ENCODE measurements at regions not wholly inside any gene's neighbourhood (a gene's known extent, or its start where the extent isn't known, plus 50 kb on each side); places are given as distances from the start of the nearest gene placed in this dataset.
"Not testable (repeated sequence)": the region's sequence is repeated elsewhere in the genome, so short reads cannot be mapped to it uniquely, and the experiment has no call there.

DNA sequence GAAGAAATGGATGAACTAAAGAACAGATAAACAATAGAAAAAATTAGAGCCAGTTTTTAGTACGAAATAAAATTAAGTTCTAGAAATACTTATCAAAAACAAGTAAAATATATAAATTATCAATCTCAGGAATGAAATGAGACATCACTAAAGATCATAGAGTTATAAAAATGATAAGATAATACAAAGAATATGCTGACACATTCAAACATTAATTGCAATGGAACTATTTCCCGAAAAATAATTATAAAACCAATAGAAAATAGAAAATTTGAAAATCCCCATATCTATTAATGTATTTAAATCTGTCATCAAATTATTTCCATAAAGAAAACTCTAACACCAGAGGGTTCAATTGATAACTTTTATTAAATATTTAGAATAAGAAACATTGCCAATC, 458.1 kb upstream of the MBL2 start:
- no peak overlapping the region for H3K27ac ChIP-seq (ENCODE audit: low read length)
- no peaks in the 10 kb centered on the region for H3K4me1 ChIP-seq (ENCODE audit: control insufficient read depth, insufficient read depth, low read length)
- H3K27me3 ChIP-seq (ENCODE audit: control insufficient read depth in 1 of 2, insufficient read depth in 2 of 2, low read length in 2 of 2): no peaks in the 10 kb centered on the region
- H3K36me3 ChIP-seq (ENCODE audit: control insufficient read depth in 2 of 2, insufficient read depth in 2 of 2, low read length in 2 of 2): no peaks in the 10 kb centered on the region
- H3K4me3 ChIP-seq (ENCODE audit: low read length in 2 of 2): no peak overlapping the region
- no peaks in the 10 kb centered on the region for H3K9me3 ChIP-seq (ENCODE audit: control insufficient read depth in 2 of 2, low read length in 2 of 2)
- H3K9ac ChIP-seq (ENCODE audit: low read length in 2 of 2): no peak overlapping the region

GRCh38 chr10:53223851-53224250, 451.3 kb upstream of the MBL2 start:
- H3K27me3 ChIP-seq (ENCODE audit: control insufficient read depth in 1 of 2, insufficient read depth in 2 of 2, low read length in 2 of 2): no peaks in the 10 kb centered on the region
- no peak overlapping the region for H3K4me3 ChIP-seq (ENCODE audit: low read length in 2 of 2)
- H3K9me3 ChIP-seq (ENCODE audit: control insufficient read depth in 2 of 2, low read length in 2 of 2): no peaks in the 10 kb centered on the region
- H3K36me3 ChIP-seq (ENCODE audit: control insufficient read depth in 2 of 2, insufficient read depth in 2 of 2, low read length in 2 of 2): no peaks in the 10 kb centered on the region
- no peak overlapping the region for H3K27ac ChIP-seq (ENCODE audit: low read length)
- H3K9ac ChIP-seq (ENCODE audit: low read length in 2 of 2): no peak overlapping the region
- H3K4me1 ChIP-seq (ENCODE audit: control insufficient read depth, insufficient read depth, low read length): no peaks in the 10 kb centered on the region

DNA sequence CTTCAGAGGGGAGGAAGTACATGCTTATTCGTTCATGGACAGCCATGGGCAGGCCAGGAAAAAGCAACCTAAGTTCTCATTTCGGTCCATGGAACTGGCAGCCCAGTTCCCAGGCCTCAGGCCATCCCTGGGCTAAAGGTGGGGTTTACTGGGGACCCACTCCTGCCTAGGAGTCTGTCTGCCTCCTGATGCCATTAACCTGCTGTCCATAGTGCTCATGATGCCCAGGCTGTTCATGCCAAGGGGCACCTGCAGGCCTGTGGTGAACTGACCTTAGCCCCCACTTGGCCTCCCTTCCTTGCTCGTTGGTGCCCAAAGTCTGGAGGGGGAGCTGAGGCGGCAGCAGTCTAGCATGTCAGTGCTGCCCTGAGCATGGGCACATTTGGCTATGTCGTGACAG, 450.2 kb upstream of the MBL2 start:
- Histone ChIP-seq H3K9ac (ENCODE audit: low read length in 2 of 2) (no peak overlapping the region), H3K4me1 (ENCODE audit: control insufficient read depth, insufficient read depth, low read length) (no peaks in the 10 kb centered on the region), H3K27me3 (ENCODE audit: control insufficient read depth in 1 of 2, insufficient read depth in 2 of 2, low read length in 2 of 2) (no peaks in the 10 kb centered on the region), H3K9me3 (ENCODE audit: control insufficient read depth in 2 of 2, low read length in 2 of 2) (no peaks in the 10 kb centered on the region), H3K4me3 (ENCODE audit: low read length in 2 of 2) (no peak overlapping the region), H3K27ac (ENCODE audit: low read length) (no peak overlapping the region), H3K36me3 (ENCODE audit: control insufficient read depth in 2 of 2, insufficient read depth in 2 of 2, low read length in 2 of 2) (no peaks in the 10 kb centered on the region)

GRCh38 chr10:53209944-53210611, 437.5 kb upstream of the MBL2 start:
- H3K36me3 ChIP-seq (ENCODE audit: control insufficient read depth in 2 of 2, insufficient read depth in 2 of 2, low read length in 2 of 2): no peaks in the 10 kb centered on the region
- no peak overlapping the region for H3K9ac ChIP-seq (ENCODE audit: low read length in 2 of 2)
- no peaks in the 10 kb centered on the region for H3K9me3 ChIP-seq (ENCODE audit: control insufficient read depth in 2 of 2, low read length in 2 of 2)
- H3K4me3 ChIP-seq (ENCODE audit: low read length in 2 of 2): no peak overlapping the region
- H3K27ac ChIP-seq (ENCODE audit: low read length): no peak overlapping the region
- H3K4me1 ChIP-seq (ENCODE audit: control insufficient read depth, insufficient read depth, low read length): no peaks in the 10 kb centered on the region
- H3K27me3 ChIP-seq (ENCODE audit: control insufficient read depth in 1 of 2, insufficient read depth in 2 of 2, low read length in 2 of 2): peaks cover 0 to 4% of the 10 kb centered on the region in 2 donors

DNA sequence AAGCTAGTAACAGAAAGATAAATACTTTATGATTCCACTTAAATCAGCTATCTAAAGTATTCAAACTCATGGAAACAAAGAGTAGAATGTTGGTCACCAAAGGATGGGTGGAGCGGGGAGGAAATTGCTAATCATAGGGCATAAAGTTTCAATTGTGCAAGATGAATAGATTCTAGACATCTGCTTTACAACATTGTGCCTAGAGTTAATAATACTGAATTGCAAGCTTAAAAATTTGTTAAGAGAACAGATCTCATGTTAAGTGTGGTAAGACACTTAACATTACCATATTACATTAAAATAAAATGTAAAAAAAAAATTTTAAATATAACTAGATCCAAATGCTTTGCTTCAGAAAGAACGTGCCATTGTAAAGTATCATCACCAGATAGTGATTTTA, 411.1 kb upstream of the MBL2 start:
- H3K9ac ChIP-seq (ENCODE audit: low read length in 2 of 2): no peak overlapping the region
- H3K9me3 ChIP-seq (ENCODE audit: control insufficient read depth in 2 of 2, low read length in 2 of 2): peaks cover 3% of the 10 kb centered on the region in 2 donors
- no peaks in the 10 kb centered on the region for H3K27me3 ChIP-seq (ENCODE audit: control insufficient read depth in 1 of 2, insufficient read depth in 2 of 2, low read length in 2 of 2)
- no peaks in the 10 kb centered on the region for H3K4me1 ChIP-seq (ENCODE audit: control insufficient read depth, insufficient read depth, low read length)
- no peak overlapping the region for H3K4me3 ChIP-seq (ENCODE audit: low read length in 2 of 2)
- H3K36me3 ChIP-seq (ENCODE audit: control insufficient read depth in 2 of 2, insufficient read depth in 2 of 2, low read length in 2 of 2): no peaks in the 10 kb centered on the region
- no peak overlapping the region for H3K27ac ChIP-seq (ENCODE audit: low read length)

DNA sequence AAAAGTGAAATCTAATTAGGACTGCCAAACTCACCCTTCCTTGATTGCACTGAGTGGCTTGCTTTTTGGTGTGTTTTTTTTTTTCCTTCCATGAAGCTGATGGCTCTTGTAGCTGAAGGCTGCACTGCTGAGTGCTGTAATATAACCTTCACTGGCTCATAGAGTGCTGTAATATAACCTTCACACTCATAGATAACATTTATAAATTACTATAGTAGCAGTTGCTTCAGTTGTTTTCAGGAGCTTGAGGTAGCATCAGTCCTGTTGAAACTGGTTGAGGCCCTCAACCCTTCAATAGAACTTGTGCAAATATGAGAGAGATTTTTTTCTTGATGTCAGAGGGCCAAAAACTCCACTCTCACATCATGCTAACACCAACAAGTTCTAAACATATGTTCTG, 404.9 kb upstream of the MBL2 start:
- H3K27me3 ChIP-seq (ENCODE audit: control insufficient read depth in 1 of 2, insufficient read depth in 2 of 2, low read length in 2 of 2): no peaks in the 10 kb centered on the region
- no peak overlapping the region for H3K27ac ChIP-seq (ENCODE audit: low read length)
- H3K9me3 ChIP-seq (ENCODE audit: control insufficient read depth in 2 of 2, low read length in 2 of 2): no peaks in the 10 kb centered on the region
- no peaks in the 10 kb centered on the region for H3K36me3 ChIP-seq (ENCODE audit: control insufficient read depth in 2 of 2, insufficient read depth in 2 of 2, low read length in 2 of 2)
- H3K4me3 ChIP-seq (ENCODE audit: low read length in 2 of 2): no peak overlapping the region
- H3K4me1 ChIP-seq (ENCODE audit: control insufficient read depth, insufficient read depth, low read length): no peaks in the 10 kb centered on the region
- no peak overlapping the region for H3K9ac ChIP-seq (ENCODE audit: low read length in 2 of 2)

DNA sequence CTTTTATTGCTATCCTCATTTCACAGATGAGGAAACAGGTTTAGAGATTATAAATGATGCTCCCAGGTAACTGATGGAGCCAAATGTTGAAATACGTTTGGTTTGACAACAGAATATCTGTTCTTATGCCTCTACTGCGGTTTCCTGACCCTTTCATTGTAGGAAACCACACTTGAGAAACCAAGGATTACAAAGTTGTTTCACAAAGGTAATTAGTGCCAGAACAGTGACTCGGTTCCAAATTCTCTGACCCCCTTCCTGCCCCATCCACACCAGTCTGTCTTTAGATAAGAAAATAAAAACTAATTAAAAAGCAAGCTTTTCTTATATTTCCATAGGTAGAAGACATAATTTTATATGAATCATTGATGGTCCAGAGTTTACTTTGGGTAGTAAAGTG, 393.7 kb upstream of the MBL2 start:
- no peaks in the 10 kb centered on the region for H3K27me3 ChIP-seq (ENCODE audit: control insufficient read depth in 1 of 2, insufficient read depth in 2 of 2, low read length in 2 of 2)
- no peak overlapping the region for H3K27ac ChIP-seq (ENCODE audit: low read length)
- H3K9me3 ChIP-seq (ENCODE audit: control insufficient read depth in 2 of 2, low read length in 2 of 2): no peaks in the 10 kb centered on the region
- H3K36me3 ChIP-seq (ENCODE audit: control insufficient read depth in 2 of 2, insufficient read depth in 2 of 2, low read length in 2 of 2): no peaks in the 10 kb centered on the region
- no peak overlapping the region for H3K4me3 ChIP-seq (ENCODE audit: low read length in 2 of 2)
- no peaks in the 10 kb centered on the region for H3K4me1 ChIP-seq (ENCODE audit: control insufficient read depth, insufficient read depth, low read length)
- no peak overlapping the region for H3K9ac ChIP-seq (ENCODE audit: low read length in 2 of 2)

- no peaks in the 10 kb centered on the region for H3K4me1 ChIP-seq (ENCODE audit: control insufficient read depth, insufficient read depth, low read length)
- H3K27ac ChIP-seq (ENCODE audit: low read length): no peak overlapping the region
- no peak overlapping the region for H3K9ac ChIP-seq (ENCODE audit: low read length in 2 of 2)
- H3K4me3 ChIP-seq (ENCODE audit: low read length in 2 of 2): no peak overlapping the region
- H3K9me3 ChIP-seq (ENCODE audit: control insufficient read depth in 2 of 2, low read length in 2 of 2): no peaks in the 10 kb centered on the region
- no peaks in the 10 kb centered on the region for H3K27me3 ChIP-seq (ENCODE audit: control insufficient read depth in 1 of 2, insufficient read depth in 2 of 2, low read length in 2 of 2)
- H3K36me3 ChIP-seq (ENCODE audit: control insufficient read depth in 2 of 2, insufficient read depth in 2 of 2, low read length in 2 of 2): no peaks in the 10 kb centered on the region
Measured at GRCh38 chr10:53162856-53163255, 390.3 kb upstream of the MBL2 start.

DNA sequence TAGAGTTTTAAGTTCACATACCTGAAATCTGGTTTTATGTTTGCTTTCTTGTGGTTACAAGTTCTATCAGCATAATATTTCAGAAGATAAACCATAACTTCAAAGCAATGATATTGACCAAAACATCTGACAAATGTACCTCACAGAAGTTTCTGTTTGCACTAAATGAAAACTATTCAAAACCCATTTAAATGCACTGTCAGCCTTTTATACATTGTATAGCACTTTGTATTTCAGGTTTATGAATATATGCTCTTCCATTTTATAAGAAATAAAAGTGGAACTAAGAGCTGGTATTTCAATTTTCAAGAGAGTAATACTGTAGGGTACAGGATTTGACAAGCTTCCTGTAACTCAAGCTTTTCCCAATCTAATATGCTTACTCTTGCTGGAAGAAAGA, 388.6 kb upstream of the MBL2 start:
- Histone ChIP-seq H3K4me1 (ENCODE audit: control insufficient read depth, insufficient read depth, low read length) (no peaks in the 10 kb centered on the region), H3K36me3 (ENCODE audit: control insufficient read depth in 2 of 2, insufficient read depth in 2 of 2, low read length in 2 of 2) (no peaks in the 10 kb centered on the region), H3K27me3 (ENCODE audit: control insufficient read depth in 1 of 2, insufficient read depth in 2 of 2, low read length in 2 of 2) (no peaks in the 10 kb centered on the region), H3K4me3 (ENCODE audit: low read length in 2 of 2) (no peak overlapping the region), H3K9ac (ENCODE audit: low read length in 2 of 2) (no peak overlapping the region), H3K27ac (ENCODE audit: low read length) (no peak overlapping the region), H3K9me3 (ENCODE audit: control insufficient read depth in 2 of 2, low read length in 2 of 2) (no peaks in the 10 kb centered on the region)

GRCh38 chr10:53155674-53156073, 383.1 kb upstream of the MBL2 start:
- H3K27ac ChIP-seq (ENCODE audit: low read length); H3K4me3 ChIP-seq (ENCODE audit: low read length in 2 of 2); H3K4me1 ChIP-seq (ENCODE audit: control insufficient read depth, insufficient read depth, low read length); H3K9me3 ChIP-seq (ENCODE audit: control insufficient read depth in 2 of 2, low read length in 2 of 2); H3K9ac ChIP-seq (ENCODE audit: low read length in 2 of 2); H3K27me3 ChIP-seq (ENCODE audit: control insufficient read depth in 1 of 2, insufficient read depth in 2 of 2, low read length in 2 of 2); H3K36me3 ChIP-seq (ENCODE audit: control insufficient read depth in 2 of 2, insufficient read depth in 2 of 2, low read length in 2 of 2): not testable (repeated sequence)

GRCh38 chr10:53153831-53154230, 381.2 kb upstream of the MBL2 start:
- no peak overlapping the region for H3K4me3 ChIP-seq (ENCODE audit: low read length in 2 of 2)
- H3K36me3 ChIP-seq (ENCODE audit: control insufficient read depth in 2 of 2, insufficient read depth in 2 of 2, low read length in 2 of 2): no peaks in the 10 kb centered on the region
- no peaks in the 10 kb centered on the region for H3K27me3 ChIP-seq (ENCODE audit: control insufficient read depth in 1 of 2, insufficient read depth in 2 of 2, low read length in 2 of 2)
- no peaks in the 10 kb centered on the region for H3K9me3 ChIP-seq (ENCODE audit: control insufficient read depth in 2 of 2, low read length in 2 of 2)
- no peak overlapping the region for H3K9ac ChIP-seq (ENCODE audit: low read length in 2 of 2)
- H3K27ac ChIP-seq (ENCODE audit: low read length): no peak overlapping the region
- no peaks in the 10 kb centered on the region for H3K4me1 ChIP-seq (ENCODE audit: control insufficient read depth, insufficient read depth, low read length)

Data from stomach smooth muscle (tissue), 2 donors.